DMS153 treated with DMSO at 0.1 percent for 48 hours (cell line): ENCODE measurements at regions not wholly inside any gene's neighbourhood (a gene's known extent, or its start where the extent isn't known, plus 50 kb on each side); places are given as distances from the start of the nearest gene placed in this dataset.
"Not testable (repeated sequence)": the region's sequence is repeated elsewhere in the genome, so short reads cannot be mapped to it uniquely, and the experiment has no call there.

Experiments
- DNase-seq: peaks from one replicate; lab custom pipeline; 2025; ENCODE audit not compliant: unreplicated experiment; lab: John Stamatoyannopoulos, UW

DNA sequence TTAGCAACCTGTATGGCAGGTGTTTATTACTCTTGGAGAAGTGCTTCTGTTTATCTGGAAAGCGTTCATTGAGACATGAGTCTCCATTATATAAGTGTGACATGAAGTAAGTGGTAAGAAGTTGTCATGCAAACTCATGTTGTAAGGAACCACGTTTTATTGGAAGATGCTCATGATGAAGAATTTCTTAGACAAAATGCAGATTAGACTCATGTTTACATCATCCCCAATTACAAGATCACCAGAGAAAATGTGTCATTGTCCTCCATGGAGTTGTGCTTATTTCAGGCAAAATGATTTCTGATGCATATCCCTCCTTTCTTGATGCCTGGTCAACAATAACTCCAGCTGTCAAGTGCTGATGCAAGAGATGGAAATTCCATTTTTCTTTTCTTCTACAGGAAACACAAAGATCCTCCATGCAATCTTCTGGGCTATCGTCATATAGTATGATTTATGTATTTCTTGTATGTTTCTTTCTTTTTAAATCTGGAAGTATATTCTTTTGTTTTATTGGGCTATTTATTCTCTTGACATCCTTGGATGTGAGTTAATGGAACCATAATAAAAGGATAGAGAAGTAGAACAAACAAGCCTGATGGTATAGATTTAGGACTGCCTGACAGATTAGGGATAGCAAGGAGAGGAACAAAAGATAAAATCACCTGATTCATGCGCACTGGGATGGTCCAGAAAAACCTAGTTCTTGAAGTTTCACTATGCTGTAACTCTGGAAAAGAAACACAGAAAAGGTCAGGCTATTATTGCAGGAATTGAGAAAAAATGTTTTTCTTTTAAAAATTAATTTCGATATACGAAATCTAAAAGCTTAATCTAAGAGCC lies 50.7 kb upstream of the DIAPH3 start:
- DNase-seq: no peak

DNA sequence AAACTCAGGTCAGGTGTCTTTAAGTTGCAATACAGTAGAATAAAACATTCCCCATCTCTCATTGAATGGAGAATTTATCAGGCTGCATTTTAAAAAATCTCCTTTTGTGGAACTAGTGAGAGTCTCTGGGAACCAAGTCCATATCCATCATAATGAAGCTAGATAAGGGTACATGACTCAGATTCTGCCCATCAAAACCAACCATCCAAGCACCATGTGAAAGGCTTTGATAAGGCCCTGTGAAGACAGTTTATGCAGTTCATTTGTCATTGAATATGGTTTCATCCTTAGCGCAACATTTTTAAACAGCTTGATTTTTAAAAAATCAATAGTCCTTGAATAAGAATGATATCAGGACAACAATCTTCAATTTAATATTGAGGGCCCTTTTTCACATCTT lies 56.3 kb upstream of the DIAPH3 start:
- DNase-seq: no peak

DNA sequence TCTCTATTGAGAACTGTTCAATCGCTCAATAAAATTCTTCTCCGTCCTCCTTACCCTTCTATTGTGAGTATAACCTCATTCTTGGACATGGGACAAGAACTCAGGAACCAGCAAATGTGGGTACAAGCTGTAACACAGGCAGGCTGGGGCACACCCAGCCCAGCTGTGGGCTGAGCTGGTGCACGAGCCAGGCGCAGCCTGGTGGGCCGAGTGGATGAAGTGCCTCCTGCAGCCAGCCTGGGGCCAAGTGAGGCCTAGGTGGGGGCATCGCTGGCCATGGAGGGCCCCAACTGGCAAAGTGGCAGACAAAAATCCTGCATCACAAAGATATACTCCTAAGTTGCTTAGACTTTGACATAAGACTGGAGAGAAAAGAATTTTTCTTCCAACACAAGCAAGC lies 57.9 kb upstream of the DIAPH3 start:
- DNase-seq: no peak

DNA sequence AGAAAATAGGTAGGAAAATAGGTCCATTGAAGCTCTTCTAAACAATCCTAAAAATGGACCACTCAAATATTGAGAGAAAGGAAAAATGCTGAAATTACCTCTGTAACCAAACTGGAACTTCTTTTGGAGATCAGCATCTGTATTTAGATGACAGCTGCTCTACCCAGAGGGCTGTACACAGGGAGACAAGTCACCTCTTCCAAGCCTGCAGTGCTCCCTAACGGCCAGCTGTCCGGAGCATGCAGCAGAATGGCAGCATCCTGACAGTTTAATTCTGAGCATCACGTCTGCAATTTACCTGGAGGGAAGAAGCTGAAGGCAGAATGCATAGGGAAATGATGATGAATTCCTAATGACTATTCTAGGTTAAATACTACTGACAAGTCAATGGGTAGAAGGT lies 62.8 kb upstream of the DIAPH3 start:
- no peak for DNase-seq

DNA sequence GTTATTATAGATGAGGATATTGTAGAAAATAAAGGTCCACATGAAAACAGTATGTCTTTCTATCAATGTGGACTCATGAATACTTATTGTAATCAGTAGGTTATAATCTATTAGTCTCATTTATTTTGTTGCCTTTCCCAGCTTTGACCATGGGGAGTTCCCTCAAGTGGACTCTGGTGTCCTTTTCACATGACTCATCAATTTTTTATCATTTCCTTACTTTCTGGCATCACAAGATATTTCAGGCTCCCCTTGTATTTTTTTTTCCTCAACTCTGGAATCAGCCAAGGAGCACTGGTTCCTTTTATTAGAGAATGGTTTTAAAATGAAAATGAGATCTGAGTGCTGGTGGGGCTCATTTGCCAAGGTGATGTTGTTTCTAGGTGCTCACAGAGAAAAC lies 63.4 kb upstream of the DIAPH3 start:
- DNase-seq: no peak

DNA sequence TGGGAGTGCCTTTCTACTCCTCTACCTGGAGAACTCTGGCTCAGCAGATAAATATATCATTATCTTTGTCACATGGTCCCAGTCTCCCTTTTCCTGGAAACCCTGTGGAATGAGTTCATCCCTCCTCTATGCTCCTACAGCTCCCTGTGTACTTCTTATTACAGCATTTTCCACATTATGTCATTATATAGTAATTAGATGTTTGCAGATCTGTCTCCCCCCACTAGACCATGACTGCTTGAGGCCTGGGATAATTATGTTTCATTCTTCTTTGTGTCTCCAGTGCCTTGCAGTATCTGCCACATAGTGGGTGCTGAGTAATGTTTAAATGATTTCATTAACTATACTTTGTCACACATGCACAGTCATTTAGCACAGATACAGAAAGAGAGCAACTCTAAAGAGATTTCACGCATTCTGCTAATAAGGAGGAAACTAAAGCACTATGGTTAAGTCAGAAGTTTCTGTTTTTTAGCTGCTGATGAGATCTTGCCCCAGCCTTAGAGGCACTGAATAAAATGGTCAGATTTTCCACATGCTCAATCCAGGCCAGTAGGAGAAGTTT lies 66.1 kb upstream of the DIAPH3 start:
- DNase-seq: no peak

DNA sequence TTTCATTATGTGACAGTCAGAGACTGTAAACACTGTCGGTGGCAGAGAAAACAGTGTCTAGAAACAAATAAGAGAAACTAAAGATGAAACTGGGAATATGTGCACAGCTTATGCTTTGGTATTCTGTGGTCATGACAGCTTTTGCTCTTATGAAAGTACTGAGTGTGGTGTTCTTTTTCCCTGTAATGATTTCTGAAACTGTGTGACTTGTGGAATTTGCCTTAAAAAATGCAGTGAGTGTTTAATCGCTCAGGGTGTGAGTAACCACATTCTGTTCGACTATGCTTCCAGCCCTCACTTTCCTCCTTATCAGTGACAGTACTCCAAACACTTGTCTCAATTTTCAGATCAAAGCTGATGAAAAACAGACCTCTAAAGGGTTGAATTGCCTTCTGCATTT lies 66.9 kb upstream of the DIAPH3 start:
- DNase-seq: no peak

DNA sequence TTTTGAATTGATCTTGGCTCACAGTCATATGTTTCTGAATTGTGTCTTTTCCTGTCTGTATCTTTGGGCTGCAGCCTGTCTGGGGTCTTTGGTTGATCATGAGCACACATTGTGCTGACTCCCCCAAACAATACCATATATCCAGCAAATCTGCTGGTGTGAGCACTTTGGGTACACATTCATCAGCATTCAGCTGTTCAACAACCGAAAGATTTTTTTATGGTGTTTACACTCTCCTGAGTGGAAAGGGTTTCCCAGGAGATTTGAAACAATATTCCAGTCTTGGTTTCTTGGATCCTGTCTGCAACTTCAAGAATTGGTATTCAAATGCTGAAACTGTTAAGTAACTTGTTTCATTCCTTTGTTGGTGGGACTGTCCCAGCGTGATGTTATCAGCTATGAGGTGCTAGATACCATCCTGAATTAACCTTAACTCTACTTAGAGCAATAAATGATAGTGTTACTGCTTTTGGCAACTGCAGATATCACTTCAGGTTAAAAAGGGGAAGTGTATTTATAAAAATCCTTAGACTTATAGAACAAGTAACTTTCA lies 78.4 kb upstream of the DIAPH3 start:
- no peak for DNase-seq

DNA sequence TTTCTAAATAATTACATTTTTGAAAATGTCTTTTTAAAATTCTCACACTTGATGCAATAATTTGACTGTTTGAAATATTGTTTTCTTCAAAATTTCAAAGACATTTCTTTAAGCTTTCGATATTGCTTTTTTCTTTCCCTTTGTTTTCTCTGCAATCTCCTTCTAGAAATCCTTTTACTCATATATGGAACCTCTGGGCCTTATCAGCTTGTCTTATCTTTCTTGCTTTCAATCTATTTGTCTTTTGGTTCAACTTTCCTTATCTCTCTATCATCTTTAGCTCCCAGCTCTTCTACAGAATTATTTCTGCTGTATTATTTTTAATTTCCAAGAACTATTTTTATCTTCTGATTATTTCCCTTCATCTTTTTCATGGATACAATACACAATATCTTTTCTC lies 80.7 kb upstream of the DIAPH3 start:
- DNase-seq: no peak

DNA sequence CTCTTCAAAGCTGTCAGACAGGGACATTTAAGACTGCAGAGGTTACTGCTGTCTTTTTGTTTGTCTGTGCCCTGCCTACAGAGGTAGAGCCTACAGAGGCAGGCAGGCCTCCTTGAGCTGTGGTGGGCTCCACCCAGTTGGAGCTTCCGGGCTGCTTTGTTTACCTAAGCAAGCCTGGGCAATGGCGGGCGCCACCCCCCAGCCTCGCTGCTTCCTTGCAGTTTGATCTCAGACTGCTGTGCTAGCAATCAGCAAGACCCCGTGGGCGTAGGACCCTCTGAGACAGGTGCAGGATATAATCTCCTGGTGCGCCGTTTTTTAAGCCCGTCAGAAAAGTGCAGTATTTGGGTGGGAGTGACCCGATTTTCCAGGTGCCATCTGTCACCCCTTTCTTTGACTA lies 87.7 kb upstream of the DIAPH3 start:
- DNase-seq: not testable (repeated sequence)

DNA sequence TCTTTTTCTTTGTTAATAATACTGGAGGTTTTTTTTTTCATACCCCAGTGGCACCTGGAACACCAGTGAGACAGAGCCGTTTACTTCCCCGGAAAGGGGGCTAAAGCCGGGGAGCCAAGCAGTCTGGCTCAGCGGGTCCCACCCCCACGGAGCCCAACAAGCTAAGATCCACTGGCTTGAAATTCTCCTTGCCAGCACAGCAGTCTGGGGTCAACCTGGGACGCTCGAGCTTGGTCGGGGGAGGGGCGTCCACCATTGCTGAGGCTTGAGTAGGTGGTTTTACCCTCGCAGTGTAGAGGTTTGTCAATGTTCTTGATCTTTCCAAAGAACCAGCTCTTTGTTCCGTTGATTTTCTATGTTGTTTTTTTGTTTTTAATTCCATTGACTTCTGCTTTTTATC lies 94.6 kb upstream of the DIAPH3 start:
- no peak for DNase-seq

DNA sequence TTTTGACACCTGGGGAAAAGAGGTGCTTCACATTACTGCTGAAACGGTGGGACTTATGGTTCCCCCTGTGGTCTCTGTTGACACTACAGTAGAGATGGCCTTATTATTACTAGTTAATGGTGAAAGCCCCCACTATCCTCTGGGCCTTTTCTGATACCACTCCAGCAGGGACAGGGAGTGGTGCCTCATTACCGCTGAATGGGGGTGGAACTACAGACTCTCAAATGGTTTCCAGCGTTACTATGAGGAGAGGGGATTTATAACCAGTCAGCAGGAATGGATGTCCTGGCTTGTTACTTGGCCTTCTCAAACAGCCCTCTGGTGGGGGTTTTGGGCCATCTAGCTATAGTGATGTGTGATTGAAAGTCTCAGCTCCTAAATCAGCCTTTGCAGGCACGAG lies 96.7 kb upstream of the DIAPH3 start:
- no peak for DNase-seq

DNA sequence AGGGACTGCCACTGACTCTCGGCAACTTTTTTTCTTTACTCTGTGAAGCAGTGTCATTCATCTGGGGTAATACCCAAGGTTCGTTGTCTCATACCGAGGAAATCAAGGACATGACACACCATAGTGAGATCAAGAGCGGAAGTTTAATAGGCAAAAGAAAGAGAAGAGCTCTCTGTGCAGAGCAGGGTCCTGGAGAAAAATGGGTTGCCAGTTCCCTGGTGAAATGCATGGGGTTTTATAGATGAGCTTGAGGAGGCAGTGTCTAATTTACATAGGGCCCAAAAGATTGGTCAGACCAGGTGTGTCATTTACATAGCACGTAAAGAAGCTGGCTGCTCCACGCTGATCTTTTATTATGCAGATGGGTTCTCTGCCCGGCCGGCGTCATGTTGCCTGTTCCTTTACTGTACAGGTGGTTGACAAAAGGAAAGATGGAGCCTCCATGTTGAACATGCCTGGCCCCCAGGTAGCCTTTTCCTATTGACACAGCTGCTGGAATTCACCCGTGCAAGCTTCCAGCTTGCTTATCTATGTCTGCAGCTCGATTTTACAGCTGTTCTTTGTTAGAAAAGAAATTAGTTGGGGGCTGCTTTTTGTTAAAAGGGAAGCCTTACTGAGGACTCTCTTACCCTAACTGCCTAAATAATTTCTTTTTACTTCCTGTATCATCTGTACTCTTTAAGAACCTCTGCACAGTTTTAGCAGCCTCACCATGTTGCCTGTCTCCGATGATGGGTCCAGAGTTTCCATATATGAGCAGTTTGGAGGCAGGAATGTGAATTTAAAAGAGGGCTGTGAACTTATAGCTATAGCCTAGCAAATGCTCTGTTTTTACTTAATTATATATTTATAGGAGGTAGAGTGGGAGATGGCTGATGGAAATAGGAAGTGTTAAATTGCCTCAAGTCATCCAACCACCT lies 98.0 kb upstream of the DIAPH3 start:
- peak; percentile 79 for DNase-seq

DNA sequence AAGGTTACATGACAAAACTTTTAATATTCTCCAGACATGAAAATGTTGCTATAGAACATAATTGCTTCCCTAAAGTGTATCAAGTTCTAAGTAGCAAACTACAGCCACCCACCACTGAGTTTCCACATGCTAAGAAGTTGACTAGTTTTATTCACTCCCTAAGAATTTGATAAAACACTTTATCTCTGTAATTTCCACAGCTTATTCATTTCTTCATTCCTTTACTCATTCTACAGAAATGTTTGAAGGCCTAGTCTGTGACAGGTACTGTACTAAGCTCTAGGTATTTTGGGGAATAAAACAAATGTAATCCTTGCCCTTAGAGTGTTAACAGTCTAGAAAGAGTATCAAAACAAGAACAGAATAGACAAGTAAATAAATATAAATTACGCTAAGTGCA lies 101.8 kb upstream of the DIAPH3 start:
- DNase-seq: no peak

DNA sequence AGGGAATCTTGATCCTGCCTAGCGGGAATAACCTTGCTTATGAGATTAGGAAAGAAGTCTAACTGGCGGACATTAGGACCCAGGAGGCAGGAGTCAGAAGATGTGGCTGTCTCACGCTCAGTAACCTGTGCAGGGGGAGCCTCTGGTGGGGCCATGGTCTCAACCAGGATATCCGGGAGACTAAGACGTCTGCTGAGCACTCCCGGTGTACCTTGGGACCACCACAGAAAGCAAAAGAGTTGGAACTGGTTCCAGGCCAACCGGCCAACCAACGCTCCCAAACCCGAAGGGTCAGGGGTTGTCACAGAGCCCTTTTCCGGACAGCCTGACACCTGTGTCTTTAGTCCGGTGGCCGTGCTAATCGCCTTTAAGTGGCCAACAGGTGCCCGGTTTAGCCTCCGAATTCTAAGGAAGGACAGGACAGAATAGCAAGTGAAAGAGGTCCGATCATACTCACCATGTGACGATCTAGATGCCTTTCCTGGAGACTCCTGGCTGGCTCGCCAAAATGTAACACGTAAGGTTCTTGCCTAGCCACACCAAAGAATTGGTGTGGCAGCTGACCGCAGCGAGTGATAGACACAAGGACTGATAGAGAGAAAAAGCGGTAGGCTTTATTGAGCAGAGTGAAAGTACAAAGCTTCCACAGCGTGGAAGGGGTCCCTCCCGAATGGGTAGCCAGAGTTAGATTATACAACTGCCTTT lies 103.9 kb upstream of the DIAPH3 start:
- DNase-seq: peak; percentile 39

DNA sequence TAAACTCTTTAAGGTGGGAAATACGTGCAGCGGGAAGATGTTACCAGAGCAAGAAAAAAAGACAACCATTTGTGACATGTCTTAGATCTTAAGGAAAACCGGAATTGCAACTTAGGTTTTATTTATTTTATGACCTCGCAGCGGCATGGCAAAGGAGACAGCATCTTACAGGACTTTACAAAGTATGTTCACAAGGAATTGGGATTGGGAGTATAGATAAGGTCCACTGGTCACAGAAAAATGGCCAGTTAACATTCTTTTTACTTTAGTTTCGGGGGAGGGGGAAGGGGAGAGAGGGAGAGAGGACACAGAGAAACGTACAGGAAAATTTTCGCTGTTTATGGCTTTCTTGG lies 104.5 kb upstream of the DIAPH3 start:
- DNase-seq: no peak

DNA sequence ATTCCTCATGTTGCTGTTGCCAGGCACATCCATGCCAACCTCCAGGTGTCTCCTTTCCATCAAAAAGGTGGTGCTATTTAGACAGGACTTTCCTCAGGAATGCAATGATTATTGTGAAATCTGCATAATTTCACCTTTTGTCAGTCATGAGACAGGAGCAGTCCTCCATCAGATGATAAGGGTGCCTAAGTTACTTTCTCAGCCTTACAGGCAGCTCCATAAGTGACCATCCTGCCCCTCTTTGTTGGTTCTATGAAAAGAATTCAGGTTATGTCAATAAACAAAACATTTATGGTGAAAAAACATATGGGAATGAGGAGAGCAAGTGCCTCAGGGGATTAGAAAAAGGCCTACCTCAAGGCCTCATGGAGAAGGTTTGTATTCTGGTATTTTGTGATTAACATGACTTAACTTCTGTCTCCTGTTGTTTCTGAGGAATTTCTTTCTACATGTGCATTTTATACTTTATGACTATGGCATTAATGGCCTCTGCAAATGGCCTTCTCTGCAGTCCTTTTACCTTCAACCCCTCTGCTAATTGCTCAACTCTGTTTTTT lies 110.3 kb upstream of the DIAPH3 start:
- no peak for DNase-seq

DNA sequence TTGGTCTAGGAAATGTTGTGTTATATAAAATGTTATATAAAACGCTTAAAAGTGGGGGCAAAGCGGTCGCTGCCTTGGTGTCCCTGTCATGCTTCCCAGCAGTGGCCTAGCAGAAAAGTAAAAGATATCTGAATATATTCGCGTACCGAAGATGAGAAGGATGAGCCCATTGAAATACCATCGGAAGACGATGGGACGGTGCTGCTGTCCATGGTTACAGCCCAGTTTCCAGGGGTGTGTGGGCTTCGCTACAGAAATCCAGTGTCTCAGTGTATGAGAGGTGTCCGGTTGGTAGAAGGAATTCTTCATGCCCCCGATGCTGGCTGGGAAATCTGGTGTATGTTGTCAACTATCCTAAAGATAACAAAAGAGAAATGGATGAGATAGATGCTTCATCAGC lies 110.9 kb upstream of the DIAPH3 start:
- no peak for DNase-seq

DNA sequence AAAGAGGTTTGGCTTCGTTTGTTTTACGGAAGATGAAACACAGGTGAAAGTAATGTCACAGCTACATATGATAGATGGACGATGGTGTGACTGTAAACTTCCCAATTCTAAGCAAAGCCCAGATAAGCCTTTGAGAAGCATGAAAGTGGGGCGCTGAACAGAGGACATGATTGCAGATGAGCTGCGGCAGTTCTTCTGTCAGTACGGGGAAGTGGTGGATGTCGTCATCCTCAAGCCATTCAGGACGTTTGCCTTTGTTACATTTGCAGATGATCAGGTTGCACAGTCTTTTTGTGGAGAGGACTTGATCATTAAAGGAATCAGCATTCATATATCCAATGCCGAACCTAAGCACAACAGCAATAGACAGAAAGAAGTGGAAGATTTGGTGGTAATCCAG lies 111.5 kb upstream of the DIAPH3 start:
- DNase-seq: no peak

DNA sequence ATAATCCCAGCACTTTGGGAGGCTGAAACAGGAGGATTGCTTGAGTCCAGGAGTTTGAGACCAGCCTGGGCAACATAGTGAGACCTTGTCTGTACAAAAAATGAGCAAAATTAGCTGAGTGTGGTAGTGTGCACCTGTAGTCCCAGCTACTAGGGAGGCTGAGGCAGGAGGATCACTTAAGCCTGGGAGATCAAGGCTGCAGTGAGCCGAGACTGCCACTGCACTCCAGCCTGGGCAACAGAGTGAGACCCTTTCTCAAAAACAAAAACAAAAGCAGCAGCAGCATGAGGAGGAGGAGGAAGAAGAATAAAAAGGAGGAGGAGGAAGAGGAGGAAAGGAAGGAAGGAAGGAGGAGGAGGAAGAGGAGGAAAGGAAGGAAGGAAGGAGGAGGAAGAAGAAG lies 116.5 kb upstream of the TDRD3 start:
- not testable (repeated sequence) for DNase-seq

DNA sequence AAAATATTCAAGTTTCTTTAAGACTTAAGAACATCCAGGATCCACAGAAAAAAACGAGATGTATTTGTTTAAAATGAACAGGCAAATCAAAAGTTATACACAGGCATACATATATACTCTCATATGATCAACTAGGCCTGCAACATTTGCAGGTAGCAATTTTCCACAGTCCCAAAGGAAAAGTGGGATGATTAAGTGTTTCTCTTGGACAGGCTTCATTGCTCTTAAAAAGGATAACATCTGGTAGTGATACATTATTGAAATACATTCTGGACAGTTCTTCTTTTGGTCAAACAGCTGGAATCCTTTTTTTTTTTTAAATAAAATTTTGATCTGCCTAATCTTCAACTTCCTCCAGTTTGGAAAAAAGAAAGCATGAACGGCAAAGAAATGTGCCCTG lies 114.8 kb upstream of the TDRD3 start:
- peak; percentile 28 for DNase-seq
